PC-3 (cell line): ENCODE measurements at regions not wholly inside any gene's neighbourhood (a gene's known extent, or its start where the extent isn't known, plus 50 kb on each side); places are given as distances from the start of the nearest gene placed in this dataset.

Experiments
- ATAC-seq: fragments of 200-7000 bp; cut with Tn5 transposase; 2 replicates; pipeline ENCODE4 v1.9.1; 2020; ENCODE audit warnings: mild to moderate bottlenecking, moderate library complexity
- BruUV-seq: library from RNA; stranded (reverse); fragments of 400-500 nt; replicated peaks from 2 replicates; lab custom pipeline; 2021; lab: Mats Ljungman, UMichigan
- CTCF ChIA-PET: fragments of 300-600 bp; sonication (Branson Sonifier 250); formaldehyde crosslinking; loops from one replicate; lab custom pipeline; 2022; ENCODE audit warnings: antibody characterized with exemption; lab: Charles Lee
- POLR2A ChIA-PET: fragments of 300-600 bp; sonication (Branson Sonifier 250); formaldehyde crosslinking; loops from one replicate; lab custom pipeline; 2022; ENCODE audit warnings: antibody characterized with exemption; ENCODE audit not compliant: unreplicated experiment; lab: Charles Lee
- DNase-seq: peaks from one replicate; pipeline ENCODE4 v3.0.0-alpha.2; 2015
- H2AFZ ChIP-seq: fragments of 300-600 bp; sonication (generic); 2 replicates; pipeline ENCODE4 v1.6.0; 2016; ENCODE audit warnings: antibody characterized with exemption, low read length
- H3F3A ChIP-seq: fragments of 300-600 bp; sonication (generic); one replicate; pipeline ENCODE4 v1.6.0; 2017; ENCODE audit warnings: antibody characterized with exemption, low read length, control low read depth, mild to moderate bottlenecking; ENCODE audit not compliant: unreplicated experiment
- H3K27ac ChIP-seq: fragments of 300-600 bp; sonication (generic); 2 replicates; pipeline ENCODE4 v1.5.1; 2016; ENCODE audit warnings: mild to moderate bottlenecking, low read length
- H3K27me3 ChIP-seq: fragments of 300-600 bp; sonication (generic); 2 replicates; pipeline ENCODE4 v1.6.1; 2016; ENCODE audit warnings: low read length, mixed read lengths
- H3K36me3 ChIP-seq: fragments of 300-600 bp; sonication (generic); 2 replicates; pipeline ENCODE4 v1.6.1; 2016; ENCODE audit warnings: low read depth, mixed run types, low read length, mixed read lengths
- H3K4me1 ChIP-seq: fragments of 300-600 bp; sonication (generic); 2 replicates; pipeline ENCODE4 v1.5.1; 2016; ENCODE audit warnings: low read length; ENCODE audit not compliant: insufficient read depth
- H3K4me2 ChIP-seq: fragments of 300-600 bp; sonication (generic); 2 replicates; pipeline ENCODE4 v1.6.0; 2016; ENCODE audit warnings: low read length
- H3K4me3 ChIP-seq: fragments of 300-600 bp; sonication (generic); 2 replicates; pipeline ENCODE4 v1.5.1; 2016; ENCODE audit warnings: mild to moderate bottlenecking, low read length, mixed read lengths
- H3K79me2 ChIP-seq: fragments of 300-600 bp; sonication (generic); 2 replicates; pipeline ENCODE4 v1.6.1; 2017; ENCODE audit warnings: low read length, mixed read lengths
- H3K9ac ChIP-seq: fragments of 300-600 bp; sonication (generic); 2 replicates; pipeline ENCODE4 v1.6.0; 2016; ENCODE audit warnings: mild to moderate bottlenecking, low read length
- H3K9me2 ChIP-seq: fragments of 300-600 bp; sonication (generic); replicated peaks from 2 replicates; pipeline ENCODE4 v1.6.1; 2016; ENCODE audit warnings: mixed run types, low read length, mixed read lengths
- H3K9me3 ChIP-seq: fragments of 300-600 bp; sonication (generic); 2 replicates; pipeline ENCODE4 v1.6.1; 2016; ENCODE audit warnings: low read length, mixed read lengths
- H4K20me1 ChIP-seq: fragments of 300-600 bp; sonication (generic); 2 replicates; pipeline ENCODE4 v1.6.1; 2016; ENCODE audit warnings: low read length, mixed read lengths
- EZH2 ChIP-seq: fragments of 300-600 bp; sonication (generic); IDR thresholded peaks from one replicate; pipeline ENCODE4 v1.6.1; 2017; ENCODE audit warnings: antibody characterized with exemption, mild to moderate bottlenecking, low read length; ENCODE audit not compliant: unreplicated experiment
- EZH2phosphoT487 ChIP-seq: fragments of 300-600 bp; sonication (generic); IDR thresholded peaks from 2 replicates; pipeline ENCODE4 v1.6.1; 2018; ENCODE audit warnings: mild to moderate bottlenecking, antibody characterized with exemption, low read length, borderline replicate concordance
- intact Hi-C: fragments of 100-400 bp; cut with micrococcal nuclease; formaldehyde crosslinking; loops from 2 replicates; pipeline ENCODE4 v1.9.0; 2023
- TF ChIP-seq, protein P1 (sequence below): fragments of 300-600 bp; sonication (generic); conservative IDR thresholded peaks from 2 replicates; pipeline ENCODE4 v1.5.1; 2017; ENCODE audit warnings: antibody characterized with exemption, low read depth, mild to moderate bottlenecking, low read length

DNA sequence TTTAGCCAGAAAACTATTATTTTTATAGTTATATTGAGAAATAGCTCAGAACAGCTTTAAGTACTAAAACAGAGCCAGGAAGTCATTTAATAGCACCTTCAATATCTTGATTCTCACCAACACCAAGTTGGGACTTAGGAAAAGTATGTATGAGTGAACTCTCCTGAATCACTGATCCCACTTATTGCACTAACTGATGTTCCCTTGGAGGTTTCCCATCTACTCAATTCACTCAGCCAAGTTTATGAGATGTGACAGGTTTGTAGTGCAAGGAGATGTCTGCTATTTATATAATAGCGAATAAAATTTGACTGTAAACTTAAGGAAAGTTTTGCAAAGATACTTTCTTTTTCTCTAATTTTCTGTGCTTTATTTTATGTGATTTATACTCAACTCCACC, 1147.6 kb upstream of the PCDH20 start:
- H3K9ac ChIP-seq, result no peak overlapping the region
- H3K36me3 ChIP-seq, result no peaks in the 10 kb centered on the region
- POLR2A ChIA-PET, result no interaction called here
- no peaks in the 10 kb centered on the region for H3F3A ChIP-seq
- no peaks in the 10 kb centered on the region for H3K4me1 ChIP-seq
- intact Hi-C loops, result no loop called here
- no peak for TF ChIP-seq EZH2phosphoT487
- TF ChIP-seq, protein P1, sequence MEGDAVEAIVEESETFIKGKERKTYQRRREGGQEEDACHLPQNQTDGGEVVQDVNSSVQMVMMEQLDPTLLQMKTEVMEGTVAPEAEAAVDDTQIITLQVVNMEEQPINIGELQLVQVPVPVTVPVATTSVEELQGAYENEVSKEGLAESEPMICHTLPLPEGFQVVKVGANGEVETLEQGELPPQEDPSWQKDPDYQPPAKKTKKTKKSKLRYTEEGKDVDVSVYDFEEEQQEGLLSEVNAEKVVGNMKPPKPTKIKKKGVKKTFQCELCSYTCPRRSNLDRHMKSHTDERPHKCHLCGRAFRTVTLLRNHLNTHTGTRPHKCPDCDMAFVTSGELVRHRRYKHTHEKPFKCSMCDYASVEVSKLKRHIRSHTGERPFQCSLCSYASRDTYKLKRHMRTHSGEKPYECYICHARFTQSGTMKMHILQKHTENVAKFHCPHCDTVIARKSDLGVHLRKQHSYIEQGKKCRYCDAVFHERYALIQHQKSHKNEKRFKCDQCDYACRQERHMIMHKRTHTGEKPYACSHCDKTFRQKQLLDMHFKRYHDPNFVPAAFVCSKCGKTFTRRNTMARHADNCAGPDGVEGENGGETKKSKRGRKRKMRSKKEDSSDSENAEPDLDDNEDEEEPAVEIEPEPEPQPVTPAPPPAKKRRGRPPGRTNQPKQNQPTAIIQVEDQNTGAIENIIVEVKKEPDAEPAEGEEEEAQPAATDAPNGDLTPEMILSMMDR, result no peak
- no peak for TF ChIP-seq EZH2
- no peak overlapping the region for H3K4me2 ChIP-seq
- H3K4me3 ChIP-seq, result no peak overlapping the region
- H3K27ac ChIP-seq, result no peak overlapping the region
- H3K79me2 ChIP-seq, result no peaks in the 10 kb centered on the region
- no peaks in the 10 kb centered on the region for H4K20me1 ChIP-seq
- ATAC-seq, result no peak
- H3K9me2 ChIP-seq, result no peaks in the 10 kb centered on the region
- no peaks in the 10 kb centered on the region for H3K9me3 ChIP-seq
- DNase-seq, result no peak
- H2AFZ ChIP-seq, result no peak overlapping the region
- no TSS peak for BruUV-seq
- CTCF ChIA-PET, result no interaction called here
- H3K27me3 ChIP-seq, result no peaks in the 10 kb centered on the region

DNA sequence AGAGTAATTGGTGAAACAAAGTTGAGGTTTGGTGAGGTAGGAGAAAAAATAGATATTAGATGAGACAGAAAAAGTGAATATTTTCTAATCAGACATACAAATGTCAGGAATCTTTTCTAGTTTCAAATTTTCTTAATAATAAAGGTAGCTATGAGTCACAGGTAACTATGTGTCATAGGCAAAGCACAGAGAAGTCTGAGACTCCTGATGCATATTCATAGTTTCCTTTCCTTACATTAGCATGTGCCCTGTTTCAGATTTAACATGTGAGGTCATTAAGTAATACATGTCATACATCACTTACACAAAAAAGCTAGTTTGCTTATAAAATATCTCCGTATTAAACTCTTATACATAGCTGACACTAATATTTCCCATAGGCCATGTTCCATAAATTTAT, 1141.3 kb upstream of the PCDH20 start:
- no peak overlapping the region for H3K4me3 ChIP-seq
- ATAC-seq, result peak; percentile 64; the same call in 1 of the 2 replicates
- no peaks in the 10 kb centered on the region for H3K79me2 ChIP-seq
- no peak overlapping the region for H2AFZ ChIP-seq
- H3K9me3 ChIP-seq, result no peaks in the 10 kb centered on the region
- no peak overlapping the region for H3K4me2 ChIP-seq
- no peaks in the 10 kb centered on the region for H3K27me3 ChIP-seq
- no peak overlapping the region for H3K27ac ChIP-seq
- POLR2A ChIA-PET, result no interaction called here
- intact Hi-C loops, result no loop called here
- H3F3A ChIP-seq, result no peaks in the 10 kb centered on the region
- CTCF ChIA-PET, result no interaction called here
- H4K20me1 ChIP-seq, result no peaks in the 10 kb centered on the region
- no peaks in the 10 kb centered on the region for H3K9me2 ChIP-seq
- DNase-seq, result peak; percentile 8
- H3K4me1 ChIP-seq, result no peaks in the 10 kb centered on the region
- no TSS peak for BruUV-seq
- H3K9ac ChIP-seq, result no peak overlapping the region
- no peaks in the 10 kb centered on the region for H3K36me3 ChIP-seq
- no peak for TF ChIP-seq EZH2
- no peak for TF ChIP-seq EZH2phosphoT487
- TF ChIP-seq, protein P1, result no peak

DNA sequence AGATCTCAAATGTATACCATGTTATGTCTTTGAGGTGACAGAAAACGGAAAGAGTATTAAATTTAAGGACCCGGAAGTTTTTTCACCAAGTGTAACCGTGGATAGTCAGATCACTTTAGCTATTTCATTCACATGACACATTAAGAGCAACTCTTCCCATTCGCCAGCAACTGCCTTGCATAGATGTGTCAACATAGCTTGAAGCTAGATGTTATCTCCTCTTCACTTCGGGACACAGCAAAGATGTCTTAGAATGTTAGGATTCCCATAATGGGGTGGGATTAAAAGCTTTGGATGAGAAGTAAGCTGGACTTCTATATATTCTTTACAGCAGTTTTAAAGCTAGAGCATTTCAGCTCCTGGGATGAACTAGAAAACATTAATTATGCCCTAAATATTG, 1135.9 kb upstream of the PCDH20 start:
- Histone ChIP-seq H3K9me2 (no peaks in the 10 kb centered on the region), H3K9me3 (no peaks in the 10 kb centered on the region), H3K36me3 (no peaks in the 10 kb centered on the region), H3K27me3 (no peaks in the 10 kb centered on the region), H4K20me1 (no peaks in the 10 kb centered on the region), H3K79me2 (no peaks in the 10 kb centered on the region), H2AFZ (no peak overlapping the region), H3F3A (no peaks in the 10 kb centered on the region), H3K9ac (no peak overlapping the region), H3K27ac (no peak overlapping the region), H3K4me1 (no peaks in the 10 kb centered on the region), H3K4me3 (no peak overlapping the region), H3K4me2 (no peak overlapping the region)
- no peak for ATAC-seq
- DNase-seq, result no peak
- ChIA-PET CTCF (interaction anchor here (0.6 kb wide), 1 partner anchor 46 kb away, joined by 3 read pairs; no protein-coding TSS in a partner anchor), POLR2A (no interaction called here)
- no TSS peak for BruUV-seq
- TF ChIP-seq EZH2phosphoT487 (no peak), EZH2 (no peak)
- TF ChIP-seq, protein P1, result no peak
- intact Hi-C loops, result no loop called here
